ENCODE measurements at regions not wholly inside any gene's neighbourhood (a gene's known extent, or its start where the extent isn't known, plus 50 kb on each side); places are given as distances from the start of the nearest gene placed in this dataset.

DNA sequence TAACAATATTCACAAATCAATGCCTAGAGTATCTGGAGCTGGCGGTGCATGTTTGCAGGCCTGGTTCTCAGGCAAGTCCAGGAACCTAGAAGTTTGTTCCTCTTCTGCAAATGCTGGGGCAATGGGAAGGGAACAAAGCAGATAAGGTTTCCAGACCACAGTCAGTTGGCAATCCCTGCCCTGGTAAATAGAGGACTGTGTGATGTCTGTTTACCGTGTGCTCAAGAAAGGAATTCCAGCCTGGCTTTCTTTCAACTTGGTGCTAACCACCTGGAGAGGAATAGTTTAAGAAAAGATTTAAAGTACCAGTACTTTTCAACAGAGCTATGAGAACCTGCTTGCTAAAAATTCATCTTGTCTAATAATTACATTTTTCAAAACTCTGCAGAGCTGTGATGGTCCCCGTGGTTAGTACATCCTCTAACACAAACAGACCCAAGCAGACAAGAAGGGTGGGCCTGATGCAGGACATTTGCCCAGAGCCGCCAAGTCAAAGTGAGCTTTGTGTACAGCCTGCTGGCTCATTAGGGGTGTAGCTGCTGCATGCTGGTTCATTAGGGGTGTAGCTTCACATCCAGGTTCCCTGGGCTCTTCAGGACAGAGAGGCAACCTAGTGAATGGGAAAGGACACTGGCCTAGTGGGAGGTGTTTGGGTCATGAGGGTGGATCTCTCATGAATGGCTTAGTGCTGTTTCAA is 220.5 kb downstream of the SQOR start:
- TF ChIP-seq RCOR1 (IDR thresholded peaks at IDR 0.05; ENCODE audit: insufficient replicate concordance, low read length) (no peak), POLR2A (IDR thresholded peaks at IDR 0.05; ENCODE audit: low read depth, low read length) (no peak), RAD21 (IDR thresholded peaks at IDR 0.05; ENCODE audit: low read length) (no peak), MAZ (IDR thresholded peaks at IDR 0.05; ENCODE audit: borderline replicate concordance, low read depth, low read length) (no peak), CHD1 (IDR thresholded peaks at IDR 0.05; ENCODE audit: low read depth, low read length) (no peak), MAFK (IDR thresholded peaks at IDR 0.05; ENCODE audit: low read depth, low read length) (no peak), CEBPB (IDR thresholded peaks at IDR 0.05; ENCODE audit: low read depth, low read length) (no peak), RFX5 (IDR thresholded peaks at IDR 0.05; ENCODE audit: low read depth, low read length) (no peak)
- TF ChIP-seq, protein P1, sequence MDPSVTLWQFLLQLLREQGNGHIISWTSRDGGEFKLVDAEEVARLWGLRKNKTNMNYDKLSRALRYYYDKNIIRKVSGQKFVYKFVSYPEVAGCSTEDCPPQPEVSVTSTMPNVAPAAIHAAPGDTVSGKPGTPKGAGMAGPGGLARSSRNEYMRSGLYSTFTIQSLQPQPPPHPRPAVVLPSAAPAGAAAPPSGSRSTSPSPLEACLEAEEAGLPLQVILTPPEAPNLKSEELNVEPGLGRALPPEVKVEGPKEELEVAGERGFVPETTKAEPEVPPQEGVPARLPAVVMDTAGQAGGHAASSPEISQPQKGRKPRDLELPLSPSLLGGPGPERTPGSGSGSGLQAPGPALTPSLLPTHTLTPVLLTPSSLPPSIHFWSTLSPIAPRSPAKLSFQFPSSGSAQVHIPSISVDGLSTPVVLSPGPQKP (IDR thresholded peaks at IDR 0.05; ENCODE audit: borderline replicate concordance, low read depth, low read length) = no peak
- TF ChIP-seq, protein P2, sequence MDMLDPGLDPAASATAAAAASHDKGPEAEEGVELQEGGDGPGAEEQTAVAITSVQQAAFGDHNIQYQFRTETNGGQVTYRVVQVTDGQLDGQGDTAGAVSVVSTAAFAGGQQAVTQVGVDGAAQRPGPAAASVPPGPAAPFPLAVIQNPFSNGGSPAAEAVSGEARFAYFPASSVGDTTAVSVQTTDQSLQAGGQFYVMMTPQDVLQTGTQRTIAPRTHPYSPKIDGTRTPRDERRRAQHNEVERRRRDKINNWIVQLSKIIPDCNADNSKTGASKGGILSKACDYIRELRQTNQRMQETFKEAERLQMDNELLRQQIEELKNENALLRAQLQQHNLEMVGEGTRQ (IDR thresholded peaks at IDR 0.05; ENCODE audit: low read depth, low read length) = no peak
- Histone ChIP-seq H3K27ac (ENCODE audit: insufficient read depth, low read length) (no peak overlapping the region), H3K9me3 (ENCODE audit: control insufficient read depth, insufficient read depth, low read length) (peaks cover 7% of the 10 kb centered on the region), H3K4me2 (ENCODE audit: low read depth, low read length) (no peak overlapping the region), H3K4ac (ENCODE audit: low read depth, low read length) (no peak overlapping the region), H2BK20ac (ENCODE audit: low read depth, low read length) (no peak overlapping the region), H3K79me1 (ENCODE audit: low read depth in 1 of 2, low read length in 2 of 2) (no peaks in the 10 kb centered on the region), H2BK15ac (ENCODE audit: low read depth, low read length) (no peak overlapping the region), H3K23ac (ENCODE audit: low read depth, low read length) (no peak overlapping the region), H2AK5ac (ENCODE audit: low read depth, low read length) (no peak overlapping the region), H2BK5ac (ENCODE audit: low read depth, low read length, poor library complexity, severe bottlenecking) (no peak overlapping the region), H2BK120ac (ENCODE audit: low read depth, low read length) (no peak overlapping the region), H3K4me1 (ENCODE audit: control insufficient read depth, insufficient read depth, low read length) (no peaks in the 10 kb centered on the region), H3K4me3 (ENCODE audit: insufficient read depth, low read depth, low read length) (no peak overlapping the region), H2AFZ (replicated peaks; ENCODE audit: low read length, poor library complexity) (no peak overlapping the region), H4K5ac (ENCODE audit: low read depth, low read length) (no peak overlapping the region), H3K9ac (ENCODE audit: low read depth, low read length) (no peak overlapping the region), H3K9me1 (ENCODE audit: insufficient read depth, low read length) (no peaks in the 10 kb centered on the region), H3K36me3 (ENCODE audit: control insufficient read depth, insufficient read depth, low read length) (no peaks in the 10 kb centered on the region), H2AK9ac (replicated peaks; ENCODE audit: low read depth, low read length, poor library complexity) (no peak overlapping the region), H4K20me1 (ENCODE audit: insufficient read depth, low read length) (no peaks in the 10 kb centered on the region), H3K14ac (replicated peaks; ENCODE audit: low read depth, low read length) (no peak overlapping the region), H3K56ac (ENCODE audit: extremely low read depth, insufficient read depth, low read length) (no peak overlapping the region), H3K18ac (ENCODE audit: low read depth, low read length) (no peak overlapping the region), H3K27me3 (ENCODE audit: control insufficient read depth, insufficient read depth, low read length) (no peaks in the 10 kb centered on the region), H4K8ac (ENCODE audit: low read depth in 2 of 2, low read length in 2 of 2) (no peak overlapping the region), H4K91ac (ENCODE audit: insufficient read depth, low read depth, low read length) (no peak overlapping the region)
- ChIA-PET POLR2A (ENCODE audit: unreplicated experiment) (no interaction called here), CTCF (no interaction called here)
- DNase-seq (no peak), ATAC-seq (ENCODE audit: low read depth) (no peak)
- in situ Hi-C loops (cut with MboI; ENCODE audit: low sequenced_read_pairs) (no loop called here), dilution Hi-C loops (cut with HindIII; ENCODE audit: low sequenced_read_pairs, unreplicated experiment) (no loop called here), intact Hi-C loops (cut with micrococcal nuclease) (no loop called here)
- BruUV-seq (replicated peaks) = no TSS peak
- WGBS, 2 experiments (ENCODE audit: extremely low coverage in 2 of 2, insufficient read length in 1 of 2) = no CpG with 5 or more reads among the region's 4 CpGs

Measured in IMR-90 (cell line).